Heart right ventricle (tissue), 16 donors: ENCODE measurements at regions not wholly inside any gene's neighbourhood (a gene's known extent, or its start where the extent isn't known, plus 50 kb on each side); places are given as distances from the start of the nearest gene placed in this dataset.

Source experiments
- ATAC-seq, 8 donors: fragments of 200-7000 bp; cut with Tn5 transposase; one replicate each; pipeline ENCODE4 v1.9.1; 2020; ENCODE audit warnings: mild to moderate bottlenecking in 8 of 8, moderate library complexity in 8 of 8, moderate number of reproducible peaks in 1 of 8
- DNase-seq, 2 donors: peaks; one replicate each; pipeline ENCODE4 v3.0.0-alpha.2; 2020
- H3K27ac ChIP-seq, 10 donors: fragments of 200-600 bp; sonication (generic) in 2 of 10; one replicate each; pipeline versions ENCODE4 v1.5.0 to v1.8.0; 2020 to 2022; ENCODE audit warnings: mild to moderate bottlenecking in 3 of 10
- H3K27me3 ChIP-seq, 7 donors: fragments of 200-600 bp; one replicate each; pipeline ENCODE4 v1.8.0; 2021 to 2022; ENCODE audit warnings: mild to moderate bottlenecking in 2 of 7
- H3K36me3 ChIP-seq, 9 donors: fragments of 200-600 bp; sonication (generic) in 1 of 9; one replicate each; pipeline versions ENCODE4 v1.5.0 to v1.8.0; 2020 to 2022; ENCODE audit warnings: mild to moderate bottlenecking in 2 of 9
- H3K4me1 ChIP-seq, 9 donors: fragments of 200-600 bp; sonication (generic) in 1 of 9; one replicate each; pipeline versions ENCODE4 v1.5.0 to v1.8.0; 2020 to 2022; ENCODE audit warnings: mild to moderate bottlenecking in 4 of 9
- H3K4me3 ChIP-seq, 10 donors: fragments of 200-600 bp; sonication (generic) in 2 of 10; one replicate each; pipeline versions ENCODE4 v1.5.0 to v1.8.0; 2020 to 2022; ENCODE audit warnings: mild to moderate bottlenecking in 7 of 10, moderate library complexity in 2 of 10
- H3K9me3 ChIP-seq, 11 donors: fragments of 200-600 bp in 10 of 11; sonication (generic) in 2 of 11; one replicate each; pipeline versions ENCODE4 v1.5.0 to v1.8.0; 2013 to 2022; ENCODE audit warnings: mild to moderate bottlenecking in 2 of 11, control low read depth in 1 of 11, moderate library complexity in 1 of 11
- WGBS, 2 donors: extraction: QIAGEN DNeasy Blood & Tissue Kit; methylation state at CpG; one replicate each; pipeline ENCODE4 v1.1.7; 2013; ENCODE audit warnings: inconsistent platforms in 1 of 2; 5-methylcytosine and 5-hydroxymethylcytosine counted together
- intact Hi-C, 10 donors: fragments of 100-400 bp; cut with DNase I; formaldehyde crosslinking; loops; one replicate each; pipeline versions ENCODE4 v1.11.1 to v1.14.2; 2022
- TF ChIP-seq, protein P1 (sequence below), 9 donors: fragments of 200-600 bp; sonication (generic) in 2 of 9; IDR thresholded peaks; one replicate each; pipeline versions ENCODE4 v1.5.0 to v1.8.0; 2021 to 2022; ENCODE audit warnings: antibody characterized with exemption in 9 of 9, mild to moderate bottlenecking in 5 of 9, moderate library complexity in 1 of 9
- donor health status: Arrhythmogenic right ventricular cardiomyopathy.
- donor health status: ischemic (EF 13 %, LVEDD 7.1; RV severe dilation, severe dysfunction).
- donor health status: healthy with polysubstance abuse.
- donor health status: DM: no; HTN: yes; CAD: no.
- donor health status: DM: no; HTN: no; CAD: no.
- donor health status: ischemic (EF 25% LVEDD 6.9; RV normal size, moderate dysfunction).
- donor health status: ischemic (EF 25% LVEDD 5.7; RV mildly dilated, moderate dysfunction).
- donor health status: healthy.
- donor health status: DM: yes; HTN: yes; CAD: no.
- donor health status: Ischemic cardiomyopathy.
- donor health status: ischemic (EF 35%, LVEDD 5.7; RV mildly dilated, moderate dysfunction).
- donor health status: nonischemic (EF 11% LVEDD 7.7; RV severe dilation, severe dysfunction).
- donor health status: DM: yes; HTN: yes; CAD: no.
- donor health status: PGD.
- donor health status: ischemic (EF 29% LVEDD 5.4; RV normal size, mild dysfunction).
- donor health status: nonischemic (EF 23%, LVEDD 6.1; RV moderate dilation, normal function).

DNA sequence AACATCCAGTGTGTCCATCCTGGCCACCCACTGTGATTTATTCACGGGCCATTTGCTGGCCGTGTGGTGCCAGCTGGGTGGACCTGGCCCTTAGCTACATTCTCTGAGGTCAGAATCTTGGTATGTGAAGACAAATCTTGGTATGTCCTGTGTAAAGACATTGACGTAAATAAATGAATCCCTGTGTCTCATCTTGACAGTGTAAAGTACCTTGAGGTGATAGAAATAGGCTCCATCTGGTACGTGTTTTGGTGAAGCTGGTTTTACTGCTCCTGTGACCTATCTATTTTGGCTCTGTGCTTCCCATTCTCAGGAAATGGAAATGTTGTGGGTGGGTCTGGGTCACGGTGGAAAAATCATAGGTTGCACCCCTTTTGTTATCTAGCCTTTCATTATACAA, 245.4 kb upstream of the ANKH start:
- DNase-seq (no peak), ATAC-seq (no peak)
- WGBS, 2 donors, result 49 to 74% methylated on average over 5 of the region's 5 CpGs
- intact Hi-C loops, result no loop called here
- no peak overlapping the region for H3K4me3 ChIP-seq
- H3K27ac ChIP-seq, result no peak overlapping the region
- TF ChIP-seq, protein P1, sequence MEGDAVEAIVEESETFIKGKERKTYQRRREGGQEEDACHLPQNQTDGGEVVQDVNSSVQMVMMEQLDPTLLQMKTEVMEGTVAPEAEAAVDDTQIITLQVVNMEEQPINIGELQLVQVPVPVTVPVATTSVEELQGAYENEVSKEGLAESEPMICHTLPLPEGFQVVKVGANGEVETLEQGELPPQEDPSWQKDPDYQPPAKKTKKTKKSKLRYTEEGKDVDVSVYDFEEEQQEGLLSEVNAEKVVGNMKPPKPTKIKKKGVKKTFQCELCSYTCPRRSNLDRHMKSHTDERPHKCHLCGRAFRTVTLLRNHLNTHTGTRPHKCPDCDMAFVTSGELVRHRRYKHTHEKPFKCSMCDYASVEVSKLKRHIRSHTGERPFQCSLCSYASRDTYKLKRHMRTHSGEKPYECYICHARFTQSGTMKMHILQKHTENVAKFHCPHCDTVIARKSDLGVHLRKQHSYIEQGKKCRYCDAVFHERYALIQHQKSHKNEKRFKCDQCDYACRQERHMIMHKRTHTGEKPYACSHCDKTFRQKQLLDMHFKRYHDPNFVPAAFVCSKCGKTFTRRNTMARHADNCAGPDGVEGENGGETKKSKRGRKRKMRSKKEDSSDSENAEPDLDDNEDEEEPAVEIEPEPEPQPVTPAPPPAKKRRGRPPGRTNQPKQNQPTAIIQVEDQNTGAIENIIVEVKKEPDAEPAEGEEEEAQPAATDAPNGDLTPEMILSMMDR (IDR thresholded peaks at IDR 0.05), result no peak
- H3K9me3 ChIP-seq, result peaks cover 0 to 7% (median 0%) of the 10 kb centered on the region in 11 donors
- no peaks in the 10 kb centered on the region for H3K27me3 ChIP-seq
- H3K36me3 ChIP-seq, result no peaks in the 10 kb centered on the region
- no peaks in the 10 kb centered on the region for H3K4me1 ChIP-seq

DNA sequence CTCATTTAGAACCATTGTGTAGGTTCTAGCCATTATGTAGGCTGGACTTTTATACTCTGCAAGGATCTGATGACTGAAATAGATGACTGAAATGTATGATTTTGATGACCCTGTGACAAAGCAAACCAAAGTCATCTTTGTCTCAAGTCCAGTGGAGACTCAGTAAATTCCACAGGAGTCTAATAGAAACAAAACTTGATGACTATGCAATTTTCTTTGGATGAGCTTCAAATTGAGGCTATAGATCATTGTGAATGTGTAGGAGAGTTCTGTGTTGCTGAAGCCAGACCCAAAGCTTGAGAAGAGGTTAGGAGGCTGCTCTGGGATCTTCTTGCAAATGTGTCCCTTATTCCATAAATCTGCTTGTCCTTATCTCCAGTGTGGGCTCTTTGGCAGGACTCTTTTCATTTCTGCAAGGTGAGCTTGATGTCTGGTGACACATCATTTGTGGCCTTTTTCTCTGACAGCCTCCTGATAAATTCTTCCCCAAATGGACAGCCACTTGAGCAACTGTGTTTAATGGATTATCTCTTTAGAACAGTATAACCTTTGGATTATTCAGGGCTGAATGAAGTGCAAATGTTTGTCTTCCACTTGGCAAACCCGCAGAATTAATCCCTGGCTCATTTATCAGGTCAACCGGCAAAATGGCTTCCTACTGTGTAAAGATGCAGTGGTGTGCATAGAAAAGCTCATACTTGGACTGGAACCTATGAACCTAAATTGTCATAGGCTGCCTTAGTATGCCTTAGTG, 235.1 kb upstream of the ANKH start:
- DNase-seq (no peak), ATAC-seq (no peak)
- Histone ChIP-seq H3K27me3 (no peaks in the 10 kb centered on the region), H3K4me3 (no peak overlapping the region), H3K4me1 (no peaks in the 10 kb centered on the region), H3K27ac (no peak overlapping the region), H3K36me3 (no peaks in the 10 kb centered on the region), H3K9me3 (peaks cover 0 to under 1% (median 0%) of the 10 kb centered on the region in 11 donors)
- TF ChIP-seq, protein P1 (IDR thresholded peaks at IDR 0.05), result no peak
- intact Hi-C loops, result loop anchor here in 5 of 10 donors (5.0 to 10.0 kb wide), 5 partner anchors 691 to 891 kb away; no protein-coding TSS in a partner anchor
- 86% methylated on average over 2 of the region's 2 CpGs for WGBS, 2 donors

DNA sequence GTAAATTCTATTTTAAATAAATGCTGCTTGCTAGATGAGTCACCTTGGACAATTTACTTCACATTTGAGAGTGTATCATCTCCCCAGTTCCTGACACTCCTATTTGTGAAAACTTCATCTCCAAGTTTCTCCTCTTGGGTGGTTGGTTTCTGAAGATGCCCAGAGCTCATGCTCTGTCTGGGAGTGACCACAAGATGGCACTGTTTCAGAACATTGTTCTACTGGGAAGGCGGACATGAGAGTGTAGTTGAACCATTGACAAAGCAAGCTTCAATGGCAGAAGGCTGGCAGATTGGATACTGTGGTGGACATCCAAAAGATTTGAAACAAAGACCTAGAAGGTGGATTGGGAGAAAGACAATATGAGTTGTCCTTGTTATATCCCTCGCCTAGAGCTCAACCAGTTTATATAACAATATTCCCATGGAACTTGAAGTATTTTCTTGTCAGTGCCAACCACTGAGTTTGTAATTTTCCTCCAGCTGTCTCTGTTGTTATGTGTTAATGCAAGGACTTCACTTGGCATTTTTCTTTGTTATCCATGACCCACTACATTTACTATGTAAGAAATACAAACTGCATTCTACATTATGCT, 234.3 kb upstream of the ANKH start:
- intact Hi-C loops, result loop anchor here in 5 of 10 donors (5.0 to 10.0 kb wide), 5 partner anchors 691 to 891 kb away; no protein-coding TSS in a partner anchor
- peak in 1 of 2 donors; percentile 45 for DNase-seq
- no peak overlapping the region for H3K4me3 ChIP-seq

DNA sequence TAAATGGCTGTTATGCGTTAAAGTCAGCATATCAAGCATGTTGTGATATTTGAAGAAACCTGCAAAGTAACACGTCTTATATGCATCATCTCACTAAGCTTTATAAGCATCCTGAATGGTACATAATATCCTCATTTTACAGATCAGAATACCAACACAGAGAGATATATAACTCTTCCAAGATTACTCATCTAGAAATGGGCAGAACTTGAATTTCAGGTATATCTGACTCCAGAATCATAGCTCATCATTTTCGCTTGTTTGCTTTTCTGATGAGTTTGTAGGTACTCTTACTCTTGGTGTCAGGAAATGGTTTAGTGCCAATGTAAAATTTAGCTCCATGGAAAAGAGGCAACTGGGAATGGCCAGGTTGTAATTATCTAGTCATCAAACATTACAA, 232.3 kb upstream of the ANKH start:
- Histone ChIP-seq H3K36me3 (no peaks in the 10 kb centered on the region), H3K4me3 (no peak overlapping the region), H3K4me1 (no peaks in the 10 kb centered on the region), H3K9me3 (peaks cover 0 to 8% (median 0%) of the 10 kb centered on the region in 11 donors), H3K27me3 (no peaks in the 10 kb centered on the region), H3K27ac (no peak overlapping the region)
- intact Hi-C loops, result loop anchor here in 4 of 10 donors (5.0 to 10.0 kb wide), 3 partner anchors 721 to 893 kb away; no protein-coding TSS in a partner anchor
- TF ChIP-seq, protein P1 (IDR thresholded peaks at IDR 0.05), result no peak
- WGBS, 2 donors, result 94 to 95% methylated on average over 3 of the region's 3 CpGs
- DNase-seq, result no peak
- no peak for ATAC-seq

More for the DNA sequence above, 234.3 kb upstream of the ANKH start:
- no peaks in the 10 kb centered on the region for H3K36me3 ChIP-seq
- TF ChIP-seq, protein P1 (IDR thresholded peaks at IDR 0.05), result peak; percentile 45 to 84 (median 75)
- peaks cover 0 to 7% (median 0%) of the 10 kb centered on the region in 11 donors for H3K9me3 ChIP-seq
- H3K27me3 ChIP-seq, result no peaks in the 10 kb centered on the region
- ATAC-seq, result peak in 5 of 8 donors; percentile 52 to 70 (median 61)
- 62 to 67% methylated on average over 2 of the region's 2 CpGs for WGBS, 2 donors
- no peak overlapping the region for H3K27ac ChIP-seq
- no peaks in the 10 kb centered on the region for H3K4me1 ChIP-seq
